HUES64 (cell line): ENCODE measurements at regions not wholly inside any gene's neighbourhood (a gene's known extent, or its start where the extent isn't known, plus 50 kb on each side); places are given as distances from the start of the nearest gene placed in this dataset.
"Not testable (repeated sequence)": the region's sequence is repeated elsewhere in the genome, so short reads cannot be mapped to it uniquely, and the experiment has no call there.

Experiments used
- H3K27ac ChIP-seq: 2 replicates; pipeline ENCODE4 v1.7.0; 2013; ENCODE audit warnings: low read depth, low read length, inconsistent platforms
- H3K27me3 ChIP-seq: 2 replicates; pipeline ENCODE4 v1.6.1; 2013; ENCODE audit warnings: mild to moderate bottlenecking, low read length; ENCODE audit not compliant: insufficient read depth
- H3K36me3 ChIP-seq: 2 replicates; pipeline ENCODE4 v1.6.1; 2013; ENCODE audit warnings: mild to moderate bottlenecking, low read length; ENCODE audit not compliant: insufficient read depth
- H3K4me1 ChIP-seq: 2 replicates; pipeline ENCODE4 v1.6.1; 2013; ENCODE audit warnings: mild to moderate bottlenecking, low read length, moderate library complexity; ENCODE audit not compliant: insufficient read depth
- H3K4me3 ChIP-seq: 2 replicates; pipeline ENCODE4 v1.5.1; 2013; ENCODE audit warnings: mild to moderate bottlenecking, low read length, moderate library complexity
- H3K9ac ChIP-seq: 2 replicates; pipeline ENCODE4 v1.6.1; 2013; ENCODE audit warnings: mild to moderate bottlenecking, low read depth, low read length
- H3K9me3 ChIP-seq: 2 replicates; pipeline ENCODE4 v1.6.1; 2013; ENCODE audit warnings: low read depth, low read length; ENCODE audit not compliant: insufficient read depth
- WGBS: fragments of 150-250, 120-280 bp; methylation state at CpG from one replicate; pipeline ENCODE4 v1.1.7; 2013; ENCODE audit warnings: missing lambda C conversion rate; 5-methylcytosine and 5-hydroxymethylcytosine counted together

DNA sequence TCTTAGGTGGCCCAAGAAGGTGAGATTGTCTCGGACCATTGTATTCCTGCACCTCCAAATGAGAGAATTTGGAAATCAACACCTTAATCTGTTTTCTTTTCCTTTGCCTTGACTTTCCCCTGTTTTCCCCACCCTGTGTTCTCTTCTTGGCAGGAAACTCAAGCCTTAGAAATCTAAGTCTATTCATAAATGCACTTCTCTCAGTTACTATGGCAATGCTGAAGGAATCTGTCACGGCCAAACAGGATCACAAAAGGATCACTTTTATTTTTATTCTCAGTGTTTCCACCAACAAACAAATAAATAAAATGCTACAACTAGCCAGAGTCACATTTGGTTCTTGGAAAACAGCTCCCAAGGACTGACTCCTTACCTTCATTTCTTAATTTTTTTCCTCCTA is 270.5 kb downstream of the BCAT1 start:
- Histone ChIP-seq H3K36me3 (no peaks in the 10 kb centered on the region), H3K4me1 (peaks cover 14% of the 10 kb centered on the region), H3K27ac (no peak overlapping the region; the same call in 1 of the 2 replicates), H3K4me3 (no peak overlapping the region), H3K9me3 (peaks cover 9% of the 10 kb centered on the region; the same call in 1 of the 2 replicates), H3K9ac (no peak overlapping the region), H3K27me3 (no peaks in the 10 kb centered on the region)
- 93% methylated on average over 2 of the region's 2 CpGs for WGBS

DNA sequence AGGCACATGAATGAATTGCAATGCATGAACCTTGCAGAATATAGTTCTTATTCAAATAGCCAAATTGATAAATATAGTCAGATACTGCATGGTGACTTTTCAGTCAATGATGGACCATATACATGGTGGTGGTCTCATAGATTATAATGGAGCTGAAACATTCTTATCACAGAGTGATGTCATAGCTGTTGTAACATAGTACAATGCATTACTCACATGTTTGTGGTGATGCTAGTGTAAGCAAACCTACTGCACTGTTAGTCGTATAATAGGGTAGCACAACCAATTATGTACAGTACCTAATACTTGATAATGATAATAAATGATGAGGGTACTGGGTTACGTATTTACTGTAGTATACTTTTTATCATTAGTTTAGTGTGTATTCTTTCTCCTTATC is 280.3 kb downstream of the BCAT1 start:
- Histone ChIP-seq H3K4me1 (no peaks in the 10 kb centered on the region), H3K9me3 (0 out of 2 replicates have a peak, but pooled peaks cover 3% of the 10 kb centered on the region), H3K4me3 (no peak overlapping the region), H3K9ac (no peak overlapping the region), H3K27ac (no peak overlapping the region), H3K36me3 (no peaks in the 10 kb centered on the region), H3K27me3 (no peaks in the 10 kb centered on the region)
- WGBS: no CpG with 5 or more reads among the region's 2 CpGs

DNA sequence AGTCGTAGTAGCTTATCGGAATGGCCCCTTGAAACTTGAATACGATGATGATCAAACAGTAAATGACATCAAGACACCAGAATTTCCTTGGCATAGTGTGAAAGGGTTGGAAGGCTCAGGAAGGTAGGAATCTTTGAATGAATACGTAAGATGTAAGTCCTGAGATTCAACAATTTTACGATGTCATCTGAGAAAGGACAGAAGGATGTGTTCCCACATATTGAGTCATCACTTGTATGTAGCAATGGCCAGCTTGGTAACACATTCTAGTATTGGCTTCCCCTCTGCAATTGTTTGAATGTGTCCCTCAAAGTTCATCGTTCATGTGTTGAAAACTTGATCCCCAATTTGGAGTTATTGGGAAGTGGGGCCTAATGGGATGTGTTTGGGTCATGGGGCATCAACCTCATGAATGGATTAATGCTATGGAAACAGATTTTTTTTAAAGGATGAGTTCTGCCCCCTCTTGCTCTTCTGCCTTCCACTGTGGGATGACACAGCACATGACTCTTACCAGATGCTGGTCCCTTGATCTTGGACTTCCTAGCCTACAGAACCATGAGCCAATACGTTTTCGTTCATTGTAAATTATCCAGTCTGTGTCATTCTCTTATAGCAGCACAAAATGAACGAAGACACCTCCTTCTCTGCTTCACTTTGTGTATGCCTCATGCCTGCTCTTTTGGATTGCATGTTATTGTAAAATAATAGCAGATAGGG is 284.6 kb downstream of the BCAT1 start:
- H3K4me1 ChIP-seq: no peaks in the 10 kb centered on the region
- H3K9me3 ChIP-seq: no peaks in the 10 kb centered on the region
- H3K36me3 ChIP-seq: no peaks in the 10 kb centered on the region
- WGBS: 94% methylated on average over 9 of the region's 9 CpGs
- no peak overlapping the region for H3K27ac ChIP-seq
- H3K27me3 ChIP-seq: no peaks in the 10 kb centered on the region
- no peak overlapping the region for H3K4me3 ChIP-seq
- no peak overlapping the region for H3K9ac ChIP-seq

DNA sequence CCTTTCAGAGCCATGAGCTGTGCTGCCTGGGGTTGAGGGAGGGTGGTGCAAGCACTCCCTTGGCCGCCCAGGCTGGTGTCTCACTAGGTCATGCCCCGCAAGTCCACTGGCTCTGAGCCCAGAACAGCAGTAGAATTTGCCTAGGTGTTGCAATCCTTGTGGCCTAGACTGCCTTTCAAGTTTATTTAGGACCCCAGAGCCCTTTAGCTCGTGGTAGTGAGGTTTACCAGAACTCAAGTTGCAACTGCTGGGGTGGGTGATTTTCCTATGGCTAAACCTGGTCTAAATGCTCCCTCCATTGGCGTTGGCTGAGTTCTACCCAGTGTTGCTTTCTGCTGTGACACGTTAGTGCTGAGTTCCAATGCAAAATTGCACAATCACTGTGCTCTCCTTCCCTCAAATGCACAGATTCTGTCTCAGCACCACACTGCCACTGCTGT is 287.2 kb downstream of the BCAT1 start:
- Histone ChIP-seq H3K9ac (no peak overlapping the region), H3K27me3 (no peaks in the 10 kb centered on the region), H3K4me3 (no peak overlapping the region), H3K9me3 (no peaks in the 10 kb centered on the region), H3K4me1 (no peaks in the 10 kb centered on the region), H3K27ac (no peak overlapping the region), H3K36me3 (no peaks in the 10 kb centered on the region)
- WGBS: 88% methylated on average over 5 of the region's 5 CpGs

DNA sequence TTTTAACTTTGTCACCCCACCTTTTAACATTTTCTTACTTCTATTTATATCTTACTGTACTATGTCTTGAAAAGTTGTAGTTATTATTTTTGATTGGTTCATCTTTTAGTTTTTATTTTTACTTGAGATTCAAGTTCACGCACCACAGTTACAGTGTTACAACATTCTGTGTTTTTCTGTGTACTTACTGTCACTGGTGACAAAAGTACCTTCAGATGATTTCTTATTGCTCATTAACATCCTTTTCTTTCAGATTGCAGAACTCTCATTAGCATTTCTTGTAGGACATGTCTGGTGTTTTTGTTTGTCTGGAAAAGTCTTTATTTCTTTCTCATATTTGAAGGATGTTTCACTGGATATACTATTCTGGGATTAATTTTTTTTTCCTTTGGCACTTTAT is 289.9 kb downstream of the BCAT1 start:
- no peaks in the 10 kb centered on the region for H3K4me1 ChIP-seq
- no peak overlapping the region for H3K4me3 ChIP-seq
- H3K27ac ChIP-seq: no peak overlapping the region
- H3K36me3 ChIP-seq: no peaks in the 10 kb centered on the region
- no peaks in the 10 kb centered on the region for H3K9me3 ChIP-seq
- 100% methylated on average over 1 of the region's 1 CpG for WGBS
- H3K9ac ChIP-seq: no peak overlapping the region
- H3K27me3 ChIP-seq: no peaks in the 10 kb centered on the region

DNA sequence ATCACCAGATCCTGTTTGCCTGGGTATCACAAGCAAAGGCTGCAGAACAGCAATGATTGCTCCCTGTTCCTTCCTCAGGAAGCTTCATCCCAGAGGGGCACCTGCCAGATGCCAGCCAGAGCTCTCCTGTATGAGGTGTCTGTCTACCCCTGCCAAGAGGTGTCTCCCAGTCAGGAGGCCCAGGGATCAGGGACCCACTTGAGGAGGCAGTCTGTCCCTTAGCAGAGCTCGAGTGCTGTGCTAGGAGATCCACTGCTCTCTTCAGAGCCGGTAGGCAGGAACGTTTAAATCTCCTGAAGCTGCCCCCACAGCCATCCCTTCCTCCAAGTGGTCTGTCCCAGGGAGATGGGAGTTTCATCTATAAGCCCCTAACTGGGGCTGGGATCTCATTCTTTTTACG is 294.6 kb downstream of the BCAT1 start:
- not testable (repeated sequence) for H3K9ac ChIP-seq, H3K27me3 ChIP-seq, H3K36me3 ChIP-seq, H3K4me3 ChIP-seq, H3K27ac ChIP-seq, H3K9me3 ChIP-seq, H3K4me1 ChIP-seq
- WGBS: 95% methylated on average over 4 of the region's 4 CpGs

DNA sequence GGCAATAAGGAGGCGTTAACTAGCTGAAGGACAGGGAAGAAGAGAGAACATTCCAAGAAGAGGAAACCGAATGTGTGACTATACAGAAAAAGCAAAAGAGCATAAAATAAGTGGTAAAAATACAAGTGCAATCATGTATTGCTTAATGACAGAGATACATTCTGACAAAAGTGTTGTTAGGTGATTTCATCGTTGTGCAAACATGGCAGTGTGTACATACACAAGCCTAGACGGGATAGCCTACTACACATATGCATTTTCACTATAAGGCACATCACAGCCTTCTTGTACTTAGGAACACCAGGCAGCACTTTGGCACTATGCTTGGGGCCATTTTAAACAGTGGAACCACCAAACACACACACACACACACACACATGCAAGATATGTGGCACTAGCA is 299.3 kb downstream of the BCAT1 start:
- Histone ChIP-seq H3K4me3 (no peak overlapping the region), H3K9me3 (no peaks in the 10 kb centered on the region), H3K9ac (no peak overlapping the region), H3K4me1 (no peaks in the 10 kb centered on the region), H3K27ac (no peak overlapping the region), H3K36me3 (no peaks in the 10 kb centered on the region), H3K27me3 (no peaks in the 10 kb centered on the region)
- 91% methylated on average over 4 of the region's 4 CpGs for WGBS

DNA sequence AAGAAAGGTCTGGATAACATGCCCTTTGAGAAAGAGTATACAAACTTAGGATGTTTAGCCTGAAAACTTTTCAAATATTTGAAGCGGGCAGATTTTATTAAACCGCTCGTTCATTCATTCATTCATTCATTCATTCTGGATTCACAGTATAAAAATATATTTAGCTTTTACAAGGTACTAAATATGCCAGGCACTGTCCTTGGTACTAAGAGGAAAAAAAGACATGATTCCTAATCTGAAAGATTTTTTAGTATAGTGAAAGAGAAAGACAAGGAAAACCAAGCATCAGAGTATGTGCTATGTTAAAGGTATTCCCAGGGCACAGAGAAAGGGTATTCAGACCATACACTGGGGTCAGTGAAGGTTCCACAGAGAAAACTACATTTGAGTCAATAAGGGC is 299.7 kb downstream of the BCAT1 start:
- Histone ChIP-seq H3K27ac (no peak overlapping the region), H3K4me1 (no peaks in the 10 kb centered on the region), H3K9me3 (no peaks in the 10 kb centered on the region), H3K9ac (no peak overlapping the region), H3K4me3 (no peak overlapping the region), H3K27me3 (no peaks in the 10 kb centered on the region), H3K36me3 (no peaks in the 10 kb centered on the region)
- 100% methylated on average over 1 of the region's 3 CpGs for WGBS

DNA sequence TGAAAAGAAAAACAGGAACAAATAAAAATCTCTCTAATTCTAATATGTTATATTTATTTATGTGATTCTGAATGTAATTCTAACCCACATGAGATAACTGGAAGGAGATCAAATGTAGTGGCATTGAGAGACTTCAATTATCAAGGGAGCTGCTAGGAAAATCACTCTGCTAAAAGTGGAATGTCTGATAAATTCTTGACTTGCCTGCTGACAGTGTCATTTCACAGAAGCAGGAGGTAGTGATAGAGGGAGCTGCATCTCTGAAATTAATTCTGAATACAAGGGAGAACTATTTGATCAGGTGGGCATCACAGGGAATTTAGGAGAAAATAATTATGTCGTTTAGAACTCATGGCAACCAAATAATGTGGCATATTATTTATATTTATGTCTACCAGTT is 303.6 kb downstream of the BCAT1 start:
- no peak overlapping the region for H3K9ac ChIP-seq
- no peak overlapping the region for H3K4me3 ChIP-seq
- H3K9me3 ChIP-seq: no peaks in the 10 kb centered on the region
- no peak overlapping the region for H3K27ac ChIP-seq
- H3K36me3 ChIP-seq: no peaks in the 10 kb centered on the region
- no peaks in the 10 kb centered on the region for H3K27me3 ChIP-seq
- H3K4me1 ChIP-seq: no peaks in the 10 kb centered on the region
- WGBS: no CpG with 5 or more reads among the region's 1 CpG

DNA sequence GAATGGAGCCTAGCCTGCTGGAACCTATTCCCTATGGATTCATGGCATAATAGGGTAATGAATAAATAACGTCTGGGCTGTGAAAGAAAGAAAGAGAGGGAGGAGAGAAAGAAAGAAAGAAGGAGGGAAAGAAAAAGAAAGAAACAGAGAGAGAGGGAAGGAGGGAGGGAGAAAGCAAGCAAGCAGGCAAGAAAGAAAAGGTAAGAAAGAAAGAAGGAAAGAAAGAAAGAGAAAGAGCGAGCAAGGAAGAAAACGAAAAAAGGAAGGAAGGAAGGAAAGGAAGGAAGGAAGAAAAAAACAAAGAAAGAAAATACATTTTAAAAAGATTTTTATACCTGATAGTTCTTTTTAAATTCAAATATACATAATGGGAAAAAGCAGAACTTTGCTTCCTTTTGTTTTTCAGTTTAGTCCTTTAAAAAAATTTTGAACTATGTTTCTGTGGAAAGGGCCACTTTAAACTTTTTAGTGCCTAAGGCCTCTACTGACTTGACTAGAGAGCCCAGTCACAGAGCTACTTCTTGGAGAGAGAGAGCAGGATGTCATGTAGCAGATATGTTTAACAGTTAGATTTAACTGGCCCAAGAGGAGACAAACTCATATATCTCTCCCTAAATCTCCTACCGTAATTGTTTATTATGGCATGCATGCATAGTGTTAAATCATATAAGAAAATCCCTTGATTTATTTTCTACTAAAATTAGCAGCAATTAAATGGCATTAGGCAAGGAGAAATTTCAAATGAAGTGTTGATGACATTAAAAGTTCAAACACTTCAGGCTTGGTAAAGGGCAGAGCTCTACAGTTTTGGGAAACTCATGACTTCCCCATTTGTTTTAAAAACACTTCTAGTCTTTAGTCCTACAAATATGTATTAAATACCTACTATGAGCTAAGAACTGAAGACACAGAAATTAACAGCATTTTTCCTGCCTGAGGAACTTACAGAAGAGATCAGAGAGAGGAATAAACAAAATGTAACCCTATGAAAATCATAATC is 305.5 kb downstream of the BCAT1 start:
- no peaks in the 10 kb centered on the region for H3K4me1 ChIP-seq
- no peaks in the 10 kb centered on the region for H3K9me3 ChIP-seq
- H3K9ac ChIP-seq: no peak overlapping the region
- no peak overlapping the region for H3K4me3 ChIP-seq
- no peaks in the 10 kb centered on the region for H3K27me3 ChIP-seq
- H3K36me3 ChIP-seq: no peaks in the 10 kb centered on the region
- 76% methylated on average over 2 of the region's 4 CpGs for WGBS
- no peak overlapping the region for H3K27ac ChIP-seq

DNA sequence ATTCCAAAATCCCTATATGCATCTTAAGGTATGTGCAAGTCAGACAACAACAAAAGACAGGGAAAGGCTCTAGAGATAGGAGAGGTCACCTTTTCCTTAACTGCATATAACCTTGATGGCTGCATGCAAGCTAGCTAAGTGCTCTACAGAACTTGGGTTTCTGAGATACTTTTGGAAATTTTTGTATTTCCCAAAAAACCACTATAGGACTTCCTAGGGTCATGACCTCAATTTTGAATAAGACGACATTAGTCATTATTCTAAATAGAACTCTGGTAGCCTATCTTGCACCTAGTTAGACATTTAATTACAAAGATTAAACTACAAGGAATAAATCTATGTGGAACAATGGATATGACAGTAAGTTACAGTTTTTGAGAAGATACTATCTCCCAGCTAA is 309.3 kb downstream of the BCAT1 start:
- H3K36me3 ChIP-seq: no peaks in the 10 kb centered on the region
- H3K9me3 ChIP-seq: no peaks in the 10 kb centered on the region
- no peak overlapping the region for H3K27ac ChIP-seq
- no peak overlapping the region for H3K4me3 ChIP-seq
- H3K27me3 ChIP-seq: no peaks in the 10 kb centered on the region
- WGBS: 90% methylated on average over 1 of the region's 1 CpG
- H3K4me1 ChIP-seq: peaks cover 8% of the 10 kb centered on the region
- no peak overlapping the region for H3K9ac ChIP-seq
